Spleen (tissue), 7 donors: ENCODE measurements at regions not wholly inside any gene's neighbourhood (a gene's known extent, or its start where the extent isn't known, plus 50 kb on each side); places are given as distances from the start of the nearest gene placed in this dataset.

Experiments
- POLR2A ChIP-seq, 3 donors: fragments of 450-650 bp; IDR thresholded peaks; one replicate each; pipeline ENCODE4 v1.5.1; 2017; ENCODE audit warnings: antibody characterized with exemption in 3 of 3, mild to moderate bottlenecking in 1 of 3
- POLR2AphosphoS5 ChIP-seq, 3 donors: sonication (generic); formaldehyde crosslinking; IDR thresholded peaks; one replicate each; pipeline ENCODE4 v1.5.1; 2017; ENCODE audit warnings: antibody characterized with exemption in 3 of 3
- TF ChIP-seq, protein P1 (sequence below), 11 experiments: fragments of 200-600 bp in 7 of 11; fragments of 450-650 bp in 4 of 11; sonication (generic) in 4 of 11; IDR thresholded peaks in 8 of 11; conservative IDR thresholded peaks in 3 of 11; 1 replicate in 7 of 11; 2 replicates in 4 of 11; pipeline versions ENCODE4 v1.4.0 to v1.8.0; 2016 to 2021; ENCODE audit warnings: antibody characterized with exemption in 11 of 11, inconsistent platforms in 4 of 11, mild to moderate bottlenecking in 1 of 11
- donor health status: DM: no; HTN: no; CAD: no; lungs with moderate emphysema.
- donor health status: DM: no; HTN: no; CAD: no.
- donor health status: DM: no; HTN: no; CAD: no.

DNA sequence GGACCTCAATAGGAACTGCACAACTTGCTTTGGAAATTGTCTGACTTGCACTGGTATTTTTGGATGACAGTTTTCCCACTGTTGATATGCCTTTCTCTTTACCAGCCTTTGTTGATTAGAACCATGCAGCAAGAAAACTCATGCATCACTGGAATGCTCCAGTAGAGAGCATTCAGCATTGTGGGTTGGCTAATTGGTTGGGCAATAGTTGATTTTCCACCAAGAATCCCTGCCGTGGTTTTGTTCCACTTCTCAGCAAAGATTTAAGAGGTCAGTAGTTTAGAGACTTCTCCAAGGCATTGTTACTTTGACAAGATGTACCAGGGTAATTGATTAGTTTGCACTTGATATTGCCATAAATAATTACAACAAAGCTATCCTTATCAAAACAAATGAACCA, 260.0 kb downstream of the DHX35 start:
- TF ChIP-seq, protein P1, sequence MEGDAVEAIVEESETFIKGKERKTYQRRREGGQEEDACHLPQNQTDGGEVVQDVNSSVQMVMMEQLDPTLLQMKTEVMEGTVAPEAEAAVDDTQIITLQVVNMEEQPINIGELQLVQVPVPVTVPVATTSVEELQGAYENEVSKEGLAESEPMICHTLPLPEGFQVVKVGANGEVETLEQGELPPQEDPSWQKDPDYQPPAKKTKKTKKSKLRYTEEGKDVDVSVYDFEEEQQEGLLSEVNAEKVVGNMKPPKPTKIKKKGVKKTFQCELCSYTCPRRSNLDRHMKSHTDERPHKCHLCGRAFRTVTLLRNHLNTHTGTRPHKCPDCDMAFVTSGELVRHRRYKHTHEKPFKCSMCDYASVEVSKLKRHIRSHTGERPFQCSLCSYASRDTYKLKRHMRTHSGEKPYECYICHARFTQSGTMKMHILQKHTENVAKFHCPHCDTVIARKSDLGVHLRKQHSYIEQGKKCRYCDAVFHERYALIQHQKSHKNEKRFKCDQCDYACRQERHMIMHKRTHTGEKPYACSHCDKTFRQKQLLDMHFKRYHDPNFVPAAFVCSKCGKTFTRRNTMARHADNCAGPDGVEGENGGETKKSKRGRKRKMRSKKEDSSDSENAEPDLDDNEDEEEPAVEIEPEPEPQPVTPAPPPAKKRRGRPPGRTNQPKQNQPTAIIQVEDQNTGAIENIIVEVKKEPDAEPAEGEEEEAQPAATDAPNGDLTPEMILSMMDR (IDR thresholded peaks at IDR 0.05 in 8 of 11, conservative IDR thresholded peaks at IDR 0.05 in 3 of 11), result no peak
- no peak for TF ChIP-seq POLR2A (IDR thresholded peaks at IDR 0.05)
- no peak for TF ChIP-seq POLR2AphosphoS5 (IDR thresholded peaks at IDR 0.05)
